Smooth muscle cell (in vitro differentiated cells): ENCODE measurements at regions not wholly inside any gene's neighbourhood (a gene's known extent, or its start where the extent isn't known, plus 50 kb on each side); places are given as distances from the start of the nearest gene placed in this dataset. TPM values are rescaled to one million over a fixed set of nuclear protein-coding genes. Genes with fewer than 3 reads are reported as not detected.

Experiments
- DNase-seq: peaks from one replicate; lab custom pipeline; 2025; ENCODE audit not compliant: unreplicated experiment; lab: John Stamatoyannopoulos, UW
- H2AFZ ChIP-seq: fragments of 200-600 bp; sonication (generic); 2 replicates; pipeline ENCODE4 v1.6.0; 2016; ENCODE audit warnings: antibody characterized with exemption, low read depth, mild to moderate bottlenecking
- H3F3A ChIP-seq: fragments of 200-600 bp; sonication (generic); 2 replicates; pipeline ENCODE4 v1.6.0; 2017; ENCODE audit warnings: antibody characterized with exemption, low read depth
- H3K27ac ChIP-seq: fragments of 200-600 bp; sonication (generic); 2 replicates; pipeline ENCODE4 v1.5.1; 2016; ENCODE audit warnings: low read depth, mild to moderate bottlenecking
- H3K27me3 ChIP-seq: fragments of 200-600 bp; sonication (generic); 2 replicates; pipeline ENCODE4 v1.6.1; 2016; ENCODE audit warnings: low read depth, mild to moderate bottlenecking
- H3K36me3 ChIP-seq: fragments of 200-600 bp; sonication (generic); 2 replicates; pipeline ENCODE4 v1.5.1; 2016; ENCODE audit warnings: low read depth
- H3K4me1 ChIP-seq: fragments of 200-600 bp; sonication (generic); 2 replicates; pipeline ENCODE4 v1.5.1; 2016; ENCODE audit warnings: low read depth
- H3K4me2 ChIP-seq: fragments of 200-600 bp; sonication (generic); 2 replicates; pipeline ENCODE4 v1.6.0; 2016; ENCODE audit warnings: mild to moderate bottlenecking
- H3K4me3 ChIP-seq: fragments of 200-600 bp; sonication (generic); 2 replicates; pipeline ENCODE4 v1.5.1; 2016; ENCODE audit warnings: mild to moderate bottlenecking
- H3K79me2 ChIP-seq: fragments of 200-600 bp; sonication (generic); 2 replicates; pipeline ENCODE4 v1.6.0; 2016; ENCODE audit warnings: low read depth, mild to moderate bottlenecking
- H3K9ac ChIP-seq: fragments of 200-600 bp; sonication (generic); 2 replicates; pipeline ENCODE4 v1.6.0; 2016; ENCODE audit warnings: low read depth
- H3K9me3 ChIP-seq: fragments of 200-600 bp; sonication (generic); replicated peaks from 2 replicates; pipeline ENCODE4 v1.5.1; 2016; ENCODE audit warnings: low read depth
- H4K20me1 ChIP-seq: fragments of 200-600 bp; sonication (generic); 2 replicates; pipeline ENCODE4 v1.6.0; 2016; ENCODE audit warnings: low read depth
- CTCF ChIP-seq: fragments of 200-600 bp; sonication (generic); IDR thresholded peaks from 2 replicates; pipeline ENCODE4 v1.5.1; 2017; ENCODE audit warnings: borderline replicate concordance, mild to moderate bottlenecking, antibody characterized with exemption; ENCODE audit not compliant: insufficient read depth, poor library complexity, severe bottlenecking
- WGBS: methylation state at CpG from one replicate; pipeline ENCODE4 v1.1.7; 2016; ENCODE audit warnings: low lambda C conversion rate; 5-methylcytosine and 5-hydroxymethylcytosine counted together
- small RNA-seq: library from RNA; depleted of rRNA; stranded (forward); fragments of <200 nt; gene quantifications from one replicate; pipeline ENCODE3, GENCODE V24; 2014

GRCh38 chr12:53887006-53887405 is 51.6 kb upstream of the HOXC13 start:
- Histone ChIP-seq H3K4me3 (no peak overlapping the region), H4K20me1 (no peaks in the 10 kb centered on the region), H3F3A (no peaks in the 10 kb centered on the region), H2AFZ (no peak overlapping the region), H3K36me3 (no peaks in the 10 kb centered on the region), H3K27ac (no peak overlapping the region), H3K4me2 (no peak overlapping the region), H3K79me2 (no peaks in the 10 kb centered on the region), H3K9ac (no peak overlapping the region), H3K4me1 (peaks cover 5% of the 10 kb centered on the region), H3K27me3 (peaks cover 88% of the 10 kb centered on the region), H3K9me3 (no peaks in the 10 kb centered on the region)
- no peak for DNase-seq
- 70% methylated on average over 3 of the region's 3 CpGs for WGBS
- no peak for TF ChIP-seq CTCF

DNA sequence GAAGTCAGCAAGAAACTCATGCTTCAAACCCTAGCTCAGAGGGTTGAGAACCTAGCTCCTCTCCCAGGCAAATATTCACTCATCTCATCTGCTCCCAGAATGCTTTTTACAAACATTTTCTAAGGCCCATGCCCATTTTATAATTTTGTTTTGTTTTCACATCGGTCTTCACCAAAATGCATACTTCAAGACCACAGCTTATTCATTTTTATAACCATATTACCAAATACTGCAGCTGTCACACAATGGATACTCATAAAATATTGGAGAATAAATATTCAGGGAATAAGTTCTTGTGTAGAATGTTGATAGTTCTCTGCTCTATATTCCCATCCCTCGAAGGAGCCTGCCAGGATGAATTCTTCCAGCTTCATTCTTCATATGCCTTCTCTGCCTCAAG is 50.8 kb upstream of the HOXC13 start:
- no peak for DNase-seq
- Histone ChIP-seq H3K27me3 (peaks cover 88% of the 10 kb centered on the region), H3K9me3 (no peaks in the 10 kb centered on the region), H3K4me1 (peaks cover 5% of the 10 kb centered on the region), H3K9ac (no peak overlapping the region), H3K4me2 (no peak overlapping the region), H2AFZ (no peak overlapping the region), H3K27ac (no peak overlapping the region), H4K20me1 (no peaks in the 10 kb centered on the region), H3F3A (no peaks in the 10 kb centered on the region), H3K79me2 (no peaks in the 10 kb centered on the region), H3K36me3 (no peaks in the 10 kb centered on the region), H3K4me3 (no peak overlapping the region)
- WGBS: 84% methylated on average over 2 of the region's 2 CpGs
- no peak for TF ChIP-seq CTCF

Small RNA genes lying in the stretch of these regions (small RNA-seq; reads per million reads assigned to genes)
- not detected for gene RN7SKP289
